Lower leg skin (tissue), 3 donors: ENCODE measurements at regions not wholly inside any gene's neighbourhood (a gene's known extent, or its start where the extent isn't known, plus 50 kb on each side); places are given as distances from the start of the nearest gene placed in this dataset.

ENCODE experiments used
- POLR2A ChIP-seq, 2 donors: fragments of 450-650 bp; IDR thresholded peaks; one replicate each; pipeline ENCODE4 v1.6.1; 2016 to 2017; ENCODE audit warnings: antibody characterized with exemption in 2 of 2, mild to moderate bottlenecking in 1 of 2, moderate library complexity in 1 of 2
- TF ChIP-seq, protein P1 (sequence below), 3 donors: fragments of 450-650 bp; IDR thresholded peaks; one replicate each; pipeline ENCODE4 v1.5.1; 2016; ENCODE audit warnings: antibody characterized with exemption in 3 of 3, mild to moderate bottlenecking in 3 of 3, moderate library complexity in 2 of 3

DNA sequence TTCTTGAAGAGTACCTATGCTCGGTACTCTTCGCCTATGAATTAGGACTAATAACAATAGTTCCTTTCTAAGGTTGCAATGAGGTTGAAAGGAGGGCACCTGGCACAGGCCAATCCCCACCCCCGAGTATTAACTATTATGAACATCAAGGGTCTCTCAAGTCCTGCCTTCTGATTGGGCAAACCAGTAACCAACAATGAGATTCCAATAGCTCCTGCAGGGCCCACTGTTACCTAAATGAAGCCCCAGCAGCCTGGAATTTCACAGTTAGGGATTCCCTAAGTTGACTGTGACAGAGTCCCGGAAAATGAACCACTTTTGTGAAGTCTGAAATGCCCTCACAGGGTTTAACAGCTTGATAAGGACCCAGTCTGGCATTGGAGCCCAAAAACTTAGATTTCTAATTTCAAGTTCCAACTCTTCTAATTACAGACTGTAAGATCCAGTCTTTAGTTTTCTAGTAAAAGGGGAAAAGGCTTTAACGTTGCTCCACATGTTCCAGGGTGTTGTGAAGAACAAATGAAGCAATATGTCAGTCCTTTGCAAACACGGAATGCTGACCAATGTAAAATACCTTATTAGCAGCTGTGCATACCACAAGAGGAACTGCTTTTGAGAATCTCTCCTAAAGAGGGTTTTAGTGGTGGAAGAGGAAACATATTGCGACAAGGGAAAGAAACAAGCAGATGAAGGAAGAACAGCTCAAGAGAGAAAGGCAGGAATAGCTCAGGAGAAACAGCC is 277.7 kb upstream of the MAP2 start:
- no peak for TF ChIP-seq POLR2A (IDR thresholded peaks at IDR 0.05)
- TF ChIP-seq, protein P1, sequence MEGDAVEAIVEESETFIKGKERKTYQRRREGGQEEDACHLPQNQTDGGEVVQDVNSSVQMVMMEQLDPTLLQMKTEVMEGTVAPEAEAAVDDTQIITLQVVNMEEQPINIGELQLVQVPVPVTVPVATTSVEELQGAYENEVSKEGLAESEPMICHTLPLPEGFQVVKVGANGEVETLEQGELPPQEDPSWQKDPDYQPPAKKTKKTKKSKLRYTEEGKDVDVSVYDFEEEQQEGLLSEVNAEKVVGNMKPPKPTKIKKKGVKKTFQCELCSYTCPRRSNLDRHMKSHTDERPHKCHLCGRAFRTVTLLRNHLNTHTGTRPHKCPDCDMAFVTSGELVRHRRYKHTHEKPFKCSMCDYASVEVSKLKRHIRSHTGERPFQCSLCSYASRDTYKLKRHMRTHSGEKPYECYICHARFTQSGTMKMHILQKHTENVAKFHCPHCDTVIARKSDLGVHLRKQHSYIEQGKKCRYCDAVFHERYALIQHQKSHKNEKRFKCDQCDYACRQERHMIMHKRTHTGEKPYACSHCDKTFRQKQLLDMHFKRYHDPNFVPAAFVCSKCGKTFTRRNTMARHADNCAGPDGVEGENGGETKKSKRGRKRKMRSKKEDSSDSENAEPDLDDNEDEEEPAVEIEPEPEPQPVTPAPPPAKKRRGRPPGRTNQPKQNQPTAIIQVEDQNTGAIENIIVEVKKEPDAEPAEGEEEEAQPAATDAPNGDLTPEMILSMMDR (IDR thresholded peaks at IDR 0.05), result no peak
